Fibroblast of skin of abdomen (primary cell): ENCODE measurements at regions not wholly inside any gene's neighbourhood (a gene's known extent, or its start where the extent isn't known, plus 50 kb on each side); places are given as distances from the start of the nearest gene placed in this dataset.
A peak's percentile ranks its signal among the peaks of the same experiment; 100 is the strongest.
"Not testable (repeated sequence)": the region's sequence is repeated elsewhere in the genome, so short reads cannot be mapped to it uniquely, and the experiment has no call there.

Experiments
- DNase-seq: peaks from one replicate; pipeline ENCODE4 v3.0.0-alpha.2; 2013

DNA sequence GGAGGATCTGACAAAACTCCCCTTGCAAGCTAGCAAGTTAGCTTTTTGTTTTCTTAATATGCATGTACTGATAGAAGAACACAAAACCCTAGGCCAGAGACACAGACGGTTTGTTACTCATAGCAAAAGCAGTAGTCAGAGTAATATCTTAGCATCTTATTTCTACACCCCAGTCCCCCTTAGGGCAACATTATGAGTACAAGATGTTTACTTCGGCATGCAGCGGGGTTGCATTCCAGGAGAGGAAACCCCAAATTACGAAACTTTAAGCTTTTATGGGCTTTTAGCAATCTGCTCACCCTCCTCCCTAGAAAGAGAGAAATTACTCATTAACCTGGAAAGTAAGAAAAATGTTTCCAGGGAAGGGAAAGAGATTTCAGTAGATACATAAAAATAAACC is 1286.9 kb downstream of the EPHA7 start:
- DNase-seq, result peak; percentile 25

DNA sequence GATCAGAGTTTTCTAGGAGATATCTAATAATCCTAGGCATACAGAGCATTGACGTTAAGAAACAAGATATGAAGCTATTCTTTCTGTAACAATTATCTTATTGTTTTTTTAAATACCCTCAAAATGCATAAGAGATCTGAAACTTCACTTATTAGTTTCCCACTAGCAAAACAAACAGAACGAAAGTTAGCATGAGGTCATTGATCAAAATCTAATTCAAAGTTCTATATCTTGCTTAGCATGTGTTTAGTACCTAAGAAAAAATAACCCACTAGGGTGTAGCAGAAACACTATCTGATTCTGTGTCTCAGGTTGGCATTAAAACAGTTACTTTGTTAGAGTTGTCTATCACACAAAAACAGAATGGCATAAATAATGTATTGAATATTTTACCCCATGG is 1288.4 kb downstream of the EPHA7 start:
- no peak for DNase-seq

DNA sequence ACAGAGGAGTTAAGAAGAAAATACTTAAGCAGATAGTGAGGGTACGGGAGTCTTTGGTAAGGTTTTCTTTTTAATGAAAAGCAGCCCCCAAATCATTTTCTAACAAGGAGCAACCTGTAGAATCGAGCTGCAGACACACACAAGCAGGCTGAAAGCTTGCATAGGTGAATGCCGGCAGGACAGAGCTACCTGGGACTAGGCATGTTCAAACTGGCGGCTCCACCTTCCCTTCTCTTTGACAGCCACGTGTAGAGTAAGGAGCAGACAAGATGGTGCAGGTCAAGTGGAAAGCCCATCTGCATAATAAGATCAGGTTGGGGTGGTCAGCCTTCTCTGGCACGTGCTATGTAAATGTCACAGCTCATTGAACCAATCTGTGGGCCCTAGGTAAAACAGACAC is 1292.4 kb downstream of the EPHA7 start:
- DNase-seq, result no peak

DNA sequence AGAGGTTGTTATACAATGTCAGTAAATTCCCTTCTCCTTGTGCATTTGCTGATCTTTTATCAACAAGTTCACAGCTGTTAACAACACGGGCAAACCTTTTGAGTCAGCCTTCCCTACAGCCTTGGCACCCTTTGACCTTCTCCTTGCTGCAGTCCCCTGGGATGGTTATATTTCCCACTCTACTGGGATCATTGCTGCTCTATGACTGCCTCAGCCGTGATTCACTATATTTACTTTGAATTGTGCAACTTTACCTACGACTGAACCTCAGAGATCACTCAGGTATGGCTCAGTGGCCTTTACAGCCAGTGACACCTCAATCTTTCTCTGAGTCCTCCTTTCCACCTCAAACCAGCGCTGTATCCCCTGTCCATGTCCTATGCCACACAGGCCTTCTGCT is 1293.3 kb downstream of the EPHA7 start:
- DNase-seq, result no peak

DNA sequence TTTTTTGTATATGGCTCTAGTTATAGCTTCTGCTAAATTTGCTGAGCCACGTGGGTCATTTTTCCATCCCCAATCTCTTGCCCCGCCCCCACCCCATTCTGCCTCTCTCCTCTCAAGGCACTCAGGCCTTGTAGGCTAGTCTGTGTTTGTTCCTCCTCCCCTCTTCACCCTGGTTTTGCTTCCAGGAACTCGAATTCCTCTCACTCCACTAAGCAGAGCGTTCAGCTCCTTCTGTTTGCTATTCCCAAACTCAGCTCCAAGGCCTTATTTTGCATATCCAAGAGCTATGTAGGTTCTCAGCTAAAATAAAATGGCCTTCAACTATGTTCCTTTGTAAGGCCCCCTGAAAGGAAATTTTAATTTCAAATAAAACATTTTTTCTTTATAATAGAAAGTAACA is 1293.7 kb downstream of the EPHA7 start:
- no peak for DNase-seq

DNA sequence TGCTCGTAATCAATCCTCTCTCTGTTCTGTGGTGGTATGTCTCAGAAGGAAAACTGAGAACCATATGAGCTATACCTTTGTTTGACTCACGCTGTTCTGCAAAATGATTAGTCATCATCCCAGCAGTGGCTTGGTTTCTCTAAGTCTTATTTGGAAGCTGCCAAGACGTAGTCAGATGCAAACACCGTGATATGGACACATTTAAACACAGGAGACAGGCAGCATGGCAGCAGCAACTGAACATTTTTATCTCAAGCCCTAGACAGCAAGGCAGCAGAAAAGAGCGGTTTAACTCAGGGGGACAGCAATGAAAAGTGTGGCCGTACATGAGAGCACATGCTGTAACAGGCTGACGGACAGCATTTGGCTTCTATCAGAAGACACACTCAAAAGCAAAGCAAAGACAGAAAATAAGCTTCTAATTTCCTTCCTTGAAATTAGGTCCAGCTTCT is 1295.1 kb downstream of the EPHA7 start:
- DNase-seq, result peak; percentile 77

DNA sequence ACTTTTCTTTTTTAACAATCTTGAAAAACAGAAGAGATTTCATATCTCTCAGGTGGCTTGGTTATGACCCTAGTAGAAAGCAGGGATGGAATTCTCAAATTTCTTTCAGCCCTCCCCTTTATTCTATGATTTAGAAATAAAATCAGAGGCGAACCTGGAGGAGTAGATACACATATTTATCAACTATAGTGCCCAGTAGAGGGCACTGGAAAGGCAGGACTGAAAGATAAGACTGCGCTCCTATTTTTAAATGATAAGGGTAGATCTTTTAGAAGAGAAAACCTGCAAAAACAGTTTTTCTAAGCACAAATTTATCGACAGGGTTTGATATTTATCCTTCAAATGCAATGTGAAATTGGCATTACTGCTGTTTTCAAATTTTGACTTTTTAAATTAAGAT is 1296.6 kb downstream of the EPHA7 start:
- DNase-seq, result peak; percentile 2

DNA sequence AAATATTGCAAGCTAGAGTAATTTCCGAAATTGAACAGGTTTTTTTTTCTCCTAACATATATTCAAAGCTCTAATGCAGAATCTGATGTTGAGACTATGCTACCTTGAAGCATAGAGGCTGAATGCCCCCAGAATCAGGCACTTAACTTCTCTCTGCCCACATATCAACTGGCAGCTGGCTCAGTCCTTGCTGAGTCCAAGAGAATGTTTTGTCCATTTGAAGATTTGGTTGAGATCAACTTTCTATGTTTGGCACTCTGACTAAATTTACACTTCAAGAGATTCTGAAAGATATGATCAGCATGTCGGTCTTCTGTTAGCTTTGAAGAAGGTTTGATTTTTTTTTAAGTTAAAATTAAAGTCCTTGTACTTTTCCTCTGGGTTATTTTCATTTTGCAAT is 1298.1 kb downstream of the EPHA7 start:
- DNase-seq, result no peak

DNA sequence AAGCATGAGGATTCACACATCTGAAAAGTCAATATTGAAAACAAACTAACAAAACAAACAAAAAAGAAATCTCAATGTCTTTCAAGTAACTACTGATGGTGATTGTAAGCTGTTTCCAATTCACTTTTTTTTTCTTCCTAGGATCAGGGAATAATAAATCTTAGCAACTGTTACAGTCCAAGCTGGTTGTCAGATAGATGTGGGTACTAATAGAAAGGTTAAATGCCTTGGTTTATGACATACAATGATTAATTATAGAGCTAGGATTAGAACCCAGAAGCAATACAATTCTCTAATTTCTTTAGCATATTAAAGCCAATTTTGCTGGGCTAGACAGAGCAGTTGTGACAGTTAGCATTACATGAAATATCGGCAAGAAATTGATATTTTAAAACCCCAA is 1301.6 kb downstream of the EPHA7 start:
- DNase-seq, result no peak

DNA sequence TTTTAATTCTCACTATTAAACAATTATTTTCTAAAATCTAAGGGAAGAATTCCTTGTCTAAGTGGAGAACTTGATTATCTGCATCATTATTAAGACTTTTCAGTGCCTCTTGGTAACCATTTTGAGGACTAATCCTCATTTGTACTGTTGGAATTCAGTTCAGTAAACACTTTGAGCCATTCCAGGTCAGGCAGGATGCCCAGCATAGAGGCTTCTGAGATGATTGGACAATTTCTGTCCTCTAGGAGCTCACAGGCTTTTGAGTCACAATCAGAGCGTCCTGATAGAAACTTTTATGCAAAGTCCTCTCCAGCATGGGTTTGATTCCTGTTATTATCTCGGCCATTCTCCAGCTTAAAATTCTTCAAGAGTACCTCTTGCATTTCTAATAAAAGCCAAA is 1304.6 kb downstream of the EPHA7 start:
- peak; percentile 2 for DNase-seq

DNA sequence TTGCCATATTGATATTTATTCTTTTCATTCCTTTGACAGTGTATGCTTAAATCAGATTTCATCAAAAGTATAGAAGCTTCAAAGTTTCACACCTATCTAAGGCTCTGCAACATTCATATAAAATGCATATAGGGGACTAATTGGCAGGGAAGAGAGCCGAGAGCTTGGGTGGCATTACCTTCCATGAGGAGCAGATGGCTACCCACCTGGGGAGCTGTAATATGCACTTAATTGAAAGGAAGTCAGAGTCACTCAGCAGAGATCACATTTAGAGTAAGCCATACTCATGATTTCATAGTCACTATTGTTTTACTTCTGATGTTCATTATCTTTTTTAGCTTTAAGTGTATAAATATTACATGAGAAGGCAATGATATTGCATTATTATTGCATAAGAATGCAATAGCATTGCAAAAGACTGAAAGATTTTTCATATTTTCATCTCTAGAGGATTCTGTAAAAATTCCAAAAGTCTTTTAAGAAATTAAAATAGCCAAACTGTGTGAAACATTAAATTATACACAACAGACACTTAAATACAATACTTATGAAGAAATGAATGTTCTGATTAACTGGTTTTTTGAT is 1305.2 kb downstream of the EPHA7 start:
- no peak for DNase-seq

DNA sequence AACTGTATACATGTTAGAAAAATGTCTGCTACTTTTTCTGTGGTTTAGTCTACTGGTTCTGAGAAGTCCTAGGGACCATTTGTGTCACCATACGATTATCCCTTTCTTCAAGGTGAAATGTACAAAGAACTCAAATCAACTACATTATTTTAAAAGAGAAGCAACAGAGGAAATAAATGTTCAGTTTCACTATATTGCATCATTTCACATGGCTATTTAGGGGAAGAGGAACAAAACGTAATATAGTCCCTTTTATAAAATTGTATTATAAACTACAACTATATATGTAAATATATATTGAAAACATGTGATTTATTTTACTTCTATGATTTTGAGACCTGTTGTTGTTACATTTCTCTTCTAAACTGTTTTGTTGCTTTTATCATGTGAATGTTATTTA is 1308.0 kb downstream of the EPHA7 start:
- DNase-seq, result no peak

DNA sequence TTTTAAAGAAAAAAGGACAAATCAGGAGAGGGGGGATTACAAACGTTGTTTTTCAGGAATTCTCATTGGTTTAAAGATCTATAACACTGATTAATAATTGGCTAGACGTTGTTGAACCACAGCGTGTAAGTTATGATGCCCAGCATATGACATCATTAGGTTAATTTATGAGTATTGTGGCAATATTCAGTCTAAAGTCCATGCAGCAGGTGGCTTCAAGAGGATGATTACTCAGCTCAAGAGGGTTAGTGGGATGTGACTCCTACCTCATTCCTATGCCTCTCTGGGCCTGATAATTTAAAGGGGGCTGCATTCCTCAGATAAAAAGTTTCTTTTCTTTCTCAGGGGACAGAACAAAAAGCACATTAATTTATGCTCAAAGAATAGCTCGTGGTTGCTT is 1309.0 kb downstream of the EPHA7 start:
- DNase-seq, result no peak

DNA sequence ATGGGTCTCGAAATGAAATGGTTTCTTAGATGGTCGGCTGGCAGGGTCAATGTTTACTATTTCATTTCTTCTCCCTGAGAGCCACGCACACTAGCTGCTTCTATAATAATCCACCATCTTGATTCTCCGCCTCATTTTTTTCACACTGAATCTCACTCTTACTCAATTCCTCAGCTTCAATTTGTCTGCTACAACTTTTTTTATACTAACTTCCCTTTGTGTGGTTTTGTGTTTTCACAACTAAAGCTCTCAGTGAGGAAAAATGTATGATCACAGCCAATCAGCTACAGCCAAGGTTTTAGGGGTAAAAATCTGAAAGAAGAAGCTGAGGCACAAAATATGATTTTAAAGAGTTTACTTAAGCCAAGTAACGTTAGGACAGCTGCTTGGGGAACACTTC is 1309.4 kb downstream of the EPHA7 start:
- DNase-seq, result no peak

DNA sequence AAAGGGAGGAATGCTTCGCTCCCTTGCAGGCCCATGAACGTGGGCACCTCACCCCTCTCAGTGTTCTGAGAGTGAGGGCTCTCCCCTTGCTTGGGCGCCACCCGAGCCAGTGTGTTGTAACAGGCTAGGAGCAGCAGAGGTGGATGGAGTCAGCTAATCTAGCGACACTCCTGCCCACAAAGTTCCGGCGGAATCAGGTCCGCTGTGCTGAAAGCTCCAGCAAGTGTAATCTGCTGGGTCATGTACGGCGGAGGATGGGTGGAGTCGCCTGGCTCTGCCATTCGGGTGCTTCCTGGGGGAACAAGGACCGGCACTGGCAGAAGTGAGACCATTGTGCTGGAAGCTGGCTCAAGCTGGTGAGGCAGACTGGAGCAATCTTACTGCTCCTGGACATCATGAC is 1310.1 kb downstream of the EPHA7 start:
- DNase-seq, result no peak

DNA sequence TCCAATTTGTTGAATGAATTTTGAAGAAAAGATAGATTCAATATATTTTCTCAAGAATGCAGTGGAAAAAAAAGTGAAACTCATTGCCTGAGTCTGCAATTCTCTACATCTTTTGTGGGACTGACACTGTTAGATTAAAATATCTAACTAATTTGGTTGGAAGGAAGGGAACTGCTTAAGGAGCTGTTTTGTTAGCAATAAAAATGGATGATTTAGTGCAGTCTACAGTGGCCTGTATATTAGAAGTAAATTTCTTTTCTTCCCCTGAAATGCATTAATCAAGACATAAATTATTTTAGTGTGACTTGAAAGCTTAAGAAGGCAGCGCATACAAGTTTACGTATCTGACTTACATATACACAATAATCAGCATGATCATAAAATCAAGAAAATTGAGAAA is 1332.6 kb downstream of the EPHA7 start:
- no peak for DNase-seq

DNA sequence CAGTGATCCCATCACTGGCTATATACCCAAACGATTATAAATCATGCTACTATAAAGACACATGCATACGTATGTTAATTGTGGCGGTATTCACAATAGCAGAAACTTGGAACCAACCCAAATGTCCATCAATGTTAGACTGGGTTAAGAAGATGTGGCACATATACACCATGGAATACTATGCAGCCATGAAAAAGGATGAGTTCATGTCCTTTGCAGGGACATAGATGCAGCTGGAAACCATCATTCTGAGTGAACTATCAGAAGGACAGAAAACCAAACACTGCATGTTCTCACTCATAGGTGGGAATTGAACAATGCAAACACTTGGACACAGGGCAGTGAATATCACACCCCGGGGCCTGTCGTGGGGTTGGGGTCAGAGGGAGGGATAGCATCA is 1335.4 kb downstream of the EPHA7 start:
- DNase-seq, result not testable (repeated sequence)

DNA sequence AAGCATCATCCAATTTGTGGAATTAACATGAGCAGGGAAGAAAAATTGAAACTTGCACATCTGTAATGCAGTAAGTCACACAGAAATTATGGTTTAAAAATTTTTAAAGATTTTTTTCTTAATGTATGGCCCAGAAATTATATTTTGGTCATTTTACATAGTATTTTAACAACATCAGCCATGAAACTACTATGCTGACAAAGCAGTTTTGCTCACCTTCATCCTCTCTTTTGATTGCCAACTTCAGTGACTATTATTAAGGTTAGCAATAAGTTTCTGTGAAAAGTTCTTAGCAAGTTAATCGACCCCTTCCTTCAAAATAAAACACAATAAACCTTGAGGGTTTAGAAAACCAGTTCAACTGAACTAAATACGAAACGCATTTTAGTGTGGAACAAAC is 1347.0 kb downstream of the EPHA7 start:
- DNase-seq, result no peak

DNA sequence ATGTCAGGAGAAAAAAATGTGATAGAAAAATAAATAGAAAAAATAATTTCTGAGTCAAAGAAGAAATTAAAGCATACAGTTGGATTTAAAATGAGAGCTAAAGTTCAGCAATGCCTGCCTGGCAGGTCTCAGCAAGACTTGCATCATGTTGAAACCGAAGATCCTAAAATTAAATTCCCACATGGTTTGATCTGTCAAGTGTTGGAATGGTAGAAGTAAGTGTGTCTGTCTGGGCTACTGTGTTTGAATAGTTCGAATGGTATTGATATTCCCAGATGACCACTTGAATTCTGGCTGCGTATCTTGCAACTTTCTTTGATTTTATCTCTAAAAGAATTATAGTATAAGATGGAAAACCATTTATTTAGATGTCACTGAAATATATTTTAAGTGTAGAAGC is 1349.6 kb downstream of the EPHA7 start:
- peak; percentile 9 for DNase-seq

DNA sequence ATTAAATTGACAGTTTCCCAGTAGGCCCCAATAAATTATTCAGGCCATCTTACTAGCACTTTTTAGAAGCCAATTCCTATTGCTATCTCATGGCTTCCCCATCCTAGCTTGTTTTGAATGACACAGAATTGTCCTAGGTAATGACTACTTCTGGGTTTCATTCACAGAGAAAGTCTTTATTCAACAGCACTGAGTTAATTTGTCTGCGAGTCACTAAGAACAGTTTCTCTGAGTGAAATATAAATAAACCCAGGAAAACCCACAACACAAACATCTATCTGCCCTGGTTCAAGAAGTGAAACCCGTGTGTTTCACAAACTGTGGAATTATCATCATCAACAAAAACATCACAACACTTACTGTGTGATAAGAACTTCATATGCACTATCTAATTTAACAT is 1366.8 kb downstream of the EPHA7 start:
- DNase-seq, result no peak

DNA sequence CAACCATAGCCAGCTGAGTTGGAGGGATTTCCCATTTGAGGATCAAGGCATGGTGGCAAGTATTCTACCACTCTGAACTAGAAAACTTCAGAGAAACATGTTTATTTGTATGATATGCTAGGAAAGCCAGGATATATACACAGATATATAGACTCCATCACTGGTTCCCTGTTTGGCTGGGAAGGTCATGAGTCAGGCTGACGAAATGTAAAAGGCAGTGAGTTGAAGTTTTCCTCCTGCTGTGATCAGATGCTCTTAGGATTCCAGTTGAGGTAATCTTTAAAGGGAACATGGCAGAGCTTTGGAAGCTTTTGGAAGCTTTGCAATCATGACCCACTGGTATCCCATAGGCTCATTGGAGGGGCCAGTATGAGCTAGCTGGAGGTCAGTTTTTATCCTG is 1369.1 kb downstream of the EPHA7 start:
- DNase-seq, result no peak

DNA sequence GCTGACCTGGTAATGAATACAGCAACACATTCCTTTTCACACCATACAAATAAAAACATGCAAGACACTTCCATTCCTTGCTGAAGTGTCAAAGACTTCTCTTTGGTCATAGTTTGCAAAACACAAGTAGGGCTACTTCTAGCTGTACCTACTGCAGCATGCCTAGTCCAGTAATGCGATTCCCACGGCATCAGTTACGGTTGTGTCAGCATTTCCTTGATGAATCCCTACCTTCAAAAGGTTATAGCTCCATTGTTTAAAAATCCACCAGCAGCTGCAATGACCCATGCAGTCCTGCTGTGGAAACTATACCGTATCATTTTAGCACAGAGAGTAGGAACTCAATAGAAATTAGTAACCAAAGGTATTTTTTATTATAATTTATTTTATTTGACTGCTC is 1371.5 kb downstream of the EPHA7 start:
- no peak for DNase-seq

DNA sequence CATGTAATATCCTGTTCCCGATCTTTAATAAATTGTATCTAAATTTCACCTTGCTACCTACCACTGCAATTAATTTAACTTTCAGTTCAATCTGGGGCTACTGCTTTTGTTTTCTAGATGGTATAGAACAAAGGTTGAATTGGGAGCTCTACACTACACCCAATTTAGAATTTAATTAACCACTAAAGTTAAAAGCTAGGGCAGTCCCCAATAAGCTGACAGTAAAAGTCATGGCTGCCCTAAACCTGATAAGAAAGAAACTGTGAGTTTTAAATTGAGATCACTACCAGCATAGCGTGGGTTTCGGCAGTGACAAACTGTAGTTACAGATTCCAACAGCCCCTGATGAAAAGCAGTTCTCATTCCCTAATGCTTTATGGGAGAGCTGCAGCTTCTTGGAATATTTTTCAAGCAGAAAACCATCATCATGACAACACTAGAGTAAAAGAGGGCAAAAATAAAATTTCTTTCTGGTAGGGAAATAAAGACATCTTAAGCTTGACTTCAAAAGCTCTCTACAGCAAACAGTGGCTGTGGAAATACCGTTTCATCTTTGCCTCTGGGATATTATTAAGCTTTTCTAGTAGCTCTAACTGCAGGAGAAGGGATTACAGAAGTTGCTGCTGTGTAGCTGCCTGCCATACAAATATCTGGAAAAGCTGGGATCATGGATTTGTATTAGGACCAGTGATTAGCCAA is 1372.1 kb downstream of the EPHA7 start:
- no peak for DNase-seq

DNA sequence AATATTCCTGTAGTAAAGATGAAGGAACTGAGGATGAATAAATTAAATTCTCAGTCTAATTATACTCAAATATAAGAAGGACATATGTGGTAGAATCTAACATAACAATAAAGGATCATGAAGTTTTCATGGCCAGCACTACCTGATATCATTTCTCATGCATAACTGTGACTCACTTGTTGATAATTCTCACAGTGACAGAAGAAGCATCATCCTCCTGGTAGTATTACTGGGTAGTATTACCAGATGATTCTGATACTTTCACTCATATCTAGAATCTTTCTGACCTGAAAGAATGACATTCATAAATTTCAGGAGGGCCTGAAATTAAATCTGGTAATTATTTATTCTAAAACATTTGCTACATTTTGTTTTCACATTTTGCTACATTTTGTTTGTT is 1375.0 kb downstream of the EPHA7 start:
- no peak for DNase-seq

DNA sequence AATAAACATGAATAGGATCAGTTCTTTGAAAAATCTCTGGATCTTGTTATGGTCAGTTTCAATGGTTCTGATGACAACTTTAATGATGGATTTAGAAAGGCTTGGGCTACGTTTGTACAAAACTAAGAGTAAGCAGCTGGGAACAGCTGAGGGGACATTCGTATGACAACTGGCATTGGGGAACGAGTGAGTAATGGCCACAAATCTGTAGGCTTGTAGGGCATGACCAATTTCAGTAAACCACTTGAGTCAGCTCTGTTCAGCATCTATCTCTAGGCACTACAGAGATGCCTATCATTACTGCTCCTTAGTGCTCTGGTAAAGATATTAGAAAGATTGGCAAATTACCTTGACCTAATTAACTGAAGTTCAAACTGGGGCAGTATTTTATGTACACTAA is 1375.6 kb downstream of the EPHA7 start:
- DNase-seq, result no peak
